ENCODE measurements at regions not wholly inside any gene's neighbourhood (a gene's known extent, or its start where the extent isn't known, plus 50 kb on each side); places are given as distances from the start of the nearest gene placed in this dataset.

DNA sequence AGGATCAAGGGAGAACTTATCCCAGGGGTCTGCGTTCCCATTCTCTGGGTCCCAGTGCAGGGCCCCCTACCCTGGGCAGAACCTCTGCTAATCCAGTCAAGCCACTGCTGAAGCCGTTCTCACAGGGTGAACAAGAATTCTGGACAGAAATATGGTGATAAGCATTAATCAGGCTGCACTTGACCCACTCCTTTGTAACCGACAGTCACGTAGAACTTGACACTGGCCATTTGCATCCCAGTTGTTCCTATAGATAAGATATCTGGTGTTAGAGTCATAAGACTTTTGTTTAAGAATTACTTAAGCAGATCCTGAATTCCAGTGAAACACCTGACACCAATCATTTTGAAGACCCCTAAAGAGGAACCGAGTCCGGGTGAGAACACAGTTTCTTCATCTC, 107.5 kb upstream of the THY1 start:
- TF ChIP-seq, protein P1, sequence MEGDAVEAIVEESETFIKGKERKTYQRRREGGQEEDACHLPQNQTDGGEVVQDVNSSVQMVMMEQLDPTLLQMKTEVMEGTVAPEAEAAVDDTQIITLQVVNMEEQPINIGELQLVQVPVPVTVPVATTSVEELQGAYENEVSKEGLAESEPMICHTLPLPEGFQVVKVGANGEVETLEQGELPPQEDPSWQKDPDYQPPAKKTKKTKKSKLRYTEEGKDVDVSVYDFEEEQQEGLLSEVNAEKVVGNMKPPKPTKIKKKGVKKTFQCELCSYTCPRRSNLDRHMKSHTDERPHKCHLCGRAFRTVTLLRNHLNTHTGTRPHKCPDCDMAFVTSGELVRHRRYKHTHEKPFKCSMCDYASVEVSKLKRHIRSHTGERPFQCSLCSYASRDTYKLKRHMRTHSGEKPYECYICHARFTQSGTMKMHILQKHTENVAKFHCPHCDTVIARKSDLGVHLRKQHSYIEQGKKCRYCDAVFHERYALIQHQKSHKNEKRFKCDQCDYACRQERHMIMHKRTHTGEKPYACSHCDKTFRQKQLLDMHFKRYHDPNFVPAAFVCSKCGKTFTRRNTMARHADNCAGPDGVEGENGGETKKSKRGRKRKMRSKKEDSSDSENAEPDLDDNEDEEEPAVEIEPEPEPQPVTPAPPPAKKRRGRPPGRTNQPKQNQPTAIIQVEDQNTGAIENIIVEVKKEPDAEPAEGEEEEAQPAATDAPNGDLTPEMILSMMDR (IDR thresholded peaks at IDR 0.05) = no peak
- TF ChIP-seq POLR2A (IDR thresholded peaks at IDR 0.05) = no peak
